Islet precursor cell (in vitro differentiated cells): ENCODE measurements at regions not wholly inside any gene's neighbourhood (a gene's known extent, or its start where the extent isn't known, plus 50 kb on each side); places are given as distances from the start of the nearest gene placed in this dataset.

Experiments
- DNase-seq: peaks from one replicate; pipeline ENCODE4 v3.0.0-alpha.2; 2018

GRCh38 chr13:99892866-99893504 is 78.6 kb downstream of the ZIC5 start:
- no peak for DNase-seq

- no peak for DNase-seq
These were observed 79.4 kb downstream of the ZIC5 start for GRCh38 chr13:99892196-99892613.

- no peak for DNase-seq
These were observed 84.9 kb downstream of the ZIC5 start for GRCh38 chr13:99886706-99887105.

- no peak for DNase-seq
These were observed 86.7 kb downstream of the ZIC5 start for GRCh38 chr13:99884913-99885312.

- peak; percentile 32 for DNase-seq
These were observed 87.8 kb downstream of the ZIC5 start for GRCh38 chr13:99883805-99884204.

- DNase-seq: peak; percentile 35
These were observed 92.5 kb downstream of the ZIC5 start for GRCh38 chr13:99878921-99879610.

- no peak for DNase-seq
These were observed 94.9 kb downstream of the ZIC5 start for GRCh38 chr13:99876651-99877050.

- DNase-seq: no peak
These were observed 96.2 kb downstream of the ZIC5 start for GRCh38 chr13:99875391-99875790.

GRCh38 chr13:99873832-99874430 is 97.6 kb downstream of the ZIC5 start:
- no peak for DNase-seq

- DNase-seq: no peak
These were observed 98.4 kb downstream of the ZIC5 start for GRCh38 chr13:99873141-99873540.

GRCh38 chr13:99871249-99871898 is 100.2 kb downstream of the ZIC5 start:
- DNase-seq: no peak

GRCh38 chr13:99870541-99870940 is 101.0 kb downstream of the ZIC5 start:
- no peak for DNase-seq

- DNase-seq: no peak
These were observed 101.7 kb downstream of the ZIC5 start for GRCh38 chr13:99869830-99870229.

GRCh38 chr13:99868767-99869166 is 102.8 kb downstream of the ZIC5 start:
- DNase-seq: no peak

GRCh38 chr13:99867535-99868257 is 103.9 kb downstream of the ZIC5 start:
- DNase-seq: no peak

- no peak for DNase-seq
These were observed 104.8 kb downstream of the ZIC5 start for GRCh38 chr13:99866781-99867180.

GRCh38 chr13:99865420-99865930 is 106.1 kb downstream of the ZIC5 start:
- DNase-seq: no peak

GRCh38 chr13:99864627-99864990 is 107.0 kb downstream of the ZIC5 start:
- no peak for DNase-seq

GRCh38 chr13:99863789-99864626 is 107.6 kb downstream of the ZIC5 start:
- no peak for DNase-seq

- DNase-seq: no peak
These were observed 109.3 kb downstream of the ZIC5 start for GRCh38 chr13:99862244-99862643.

GRCh38 chr13:99861771-99862170 is 109.8 kb downstream of the ZIC5 start:
- DNase-seq: no peak

- no peak for DNase-seq
These were observed 110.8 kb downstream of the ZIC5 start for GRCh38 chr13:99860745-99861144.
